Small intestine (tissue), 7 donors: ENCODE measurements at regions not wholly inside any gene's neighbourhood (a gene's known extent, or its start where the extent isn't known, plus 50 kb on each side); places are given as distances from the start of the nearest gene placed in this dataset.

Source experiments
- DNase-seq, 2 donors: peaks; one replicate each; pipeline versions ENCODE4 v3.0.0 to v3.0.0-alpha.2; 2013
- FAIRE-seq: peaks from 2 replicates; lab custom pipeline; 2012; peaks lifted over from hg19 to GRCh38; lab: Jason Lieb, UNC
- H3K27ac ChIP-seq, 3 donors: one replicate each; pipeline ENCODE4 v1.5.1; 2013; ENCODE audit warnings: low read length in 2 of 3, mild to moderate bottlenecking in 2 of 3, control low read depth in 1 of 3, inconsistent platforms in 1 of 3, low read depth in 1 of 3, moderate library complexity in 1 of 3
- H3K27me3 ChIP-seq, 3 donors: one replicate each; pipeline ENCODE4 v1.6.1; 2013; ENCODE audit warnings: low read length in 3 of 3, inconsistent platforms in 1 of 3; ENCODE audit not compliant: control insufficient read depth in 3 of 3, insufficient read depth in 3 of 3
- H3K36me3 ChIP-seq, 3 donors: one replicate each; pipeline ENCODE4 v1.6.1; 2013; ENCODE audit warnings: low read length in 3 of 3, inconsistent platforms in 1 of 3, low read depth in 1 of 3, mild to moderate bottlenecking in 1 of 3, moderate library complexity in 1 of 3; ENCODE audit not compliant: control insufficient read depth in 3 of 3, insufficient read depth in 2 of 3
- H3K4me1 ChIP-seq, 3 donors: one replicate each; pipeline ENCODE4 v1.6.1; 2013; ENCODE audit warnings: low read length in 2 of 3, inconsistent platforms in 1 of 3, low read depth in 1 of 3, mild to moderate bottlenecking in 1 of 3, moderate library complexity in 1 of 3; ENCODE audit not compliant: control insufficient read depth in 3 of 3, insufficient read depth in 2 of 3
- H3K4me3 ChIP-seq, 3 donors: one replicate each; pipeline ENCODE4 v1.5.1; 2013; ENCODE audit warnings: low read length in 3 of 3, control low read depth in 1 of 3, inconsistent platforms in 1 of 3, low read depth in 1 of 3, mild to moderate bottlenecking in 1 of 3, moderate library complexity in 1 of 3
- H3K9me3 ChIP-seq, 2 donors: one replicate each; pipeline ENCODE4 v1.6.1; 2013; ENCODE audit warnings: low read depth in 1 of 2, low read length in 1 of 2; ENCODE audit not compliant: control insufficient read depth in 2 of 2, insufficient read depth in 1 of 2
- WGBS, 3 donors: extraction: QIAGEN DNeasy Blood & Tissue Kit; methylation state at CpG; one replicate each; pipeline ENCODE4 v1.1.7; 2013; 5-methylcytosine and 5-hydroxymethylcytosine counted together
- donor health status: healthy with polysubstance abuse.
- donor health status: control.
- donor health status: control.
- donor health status: Bipolar disorder and iron deficiency.
- donor health status: healthy.

DNA sequence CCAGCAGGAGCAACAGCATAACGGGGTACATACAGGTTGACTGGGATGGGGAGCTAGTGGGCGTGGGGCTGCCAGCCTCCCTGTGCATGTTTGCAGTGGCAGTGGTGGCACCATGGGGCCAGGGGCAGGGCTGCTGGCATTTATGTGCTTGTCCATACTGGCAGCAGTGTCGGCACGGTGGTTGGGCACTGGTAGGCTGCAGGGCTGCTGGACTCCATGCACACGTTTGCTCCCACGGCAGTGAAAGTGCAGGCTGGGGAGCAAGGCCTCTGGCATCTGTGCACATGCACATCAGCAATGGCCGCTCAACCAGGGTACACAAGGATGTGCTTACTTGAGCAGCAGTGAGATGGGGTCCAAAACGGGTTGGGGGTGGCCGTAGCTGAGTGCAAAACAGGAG is 159.5 kb upstream of the KHDRBS2 start:
- 78 to 85% (median 79%) methylated on average over 9 of the region's 9 CpGs for WGBS, 3 donors
- FAIRE-seq: no peak
- no peaks in the 10 kb centered on the region for H3K27me3 ChIP-seq
- no peaks in the 10 kb centered on the region for H3K4me1 ChIP-seq
- H3K27ac ChIP-seq: no peak overlapping the region
- peaks cover 0 to 3% of the 10 kb centered on the region in 2 donors for H3K9me3 ChIP-seq
- H3K4me3 ChIP-seq: no peak overlapping the region
- no peak for DNase-seq
- H3K36me3 ChIP-seq: no peaks in the 10 kb centered on the region

DNA sequence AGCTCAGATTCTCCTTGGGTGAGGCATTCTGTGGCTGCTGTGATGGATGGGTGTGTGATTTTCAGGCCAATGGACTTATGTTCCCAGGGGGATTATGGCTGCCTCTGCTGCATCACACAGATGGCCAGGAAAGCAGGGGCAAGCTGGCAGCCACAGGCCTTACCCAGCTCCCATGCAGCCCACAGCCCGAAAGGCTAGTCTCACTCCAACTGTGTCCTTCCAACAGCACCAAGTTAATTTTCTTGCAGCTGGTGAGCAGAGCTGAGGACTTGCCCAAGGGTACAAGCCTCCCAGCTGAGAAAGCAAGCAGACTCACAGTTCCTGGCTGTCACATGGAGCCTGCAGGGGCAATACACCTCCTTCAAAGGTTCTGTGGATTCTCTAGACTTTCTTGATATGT is 155.2 kb upstream of the KHDRBS2 start:
- no peaks in the 10 kb centered on the region for H3K4me1 ChIP-seq
- no peak overlapping the region for H3K27ac ChIP-seq
- no peak overlapping the region for H3K4me3 ChIP-seq
- H3K27me3 ChIP-seq: no peaks in the 10 kb centered on the region
- no peaks in the 10 kb centered on the region for H3K36me3 ChIP-seq
- DNase-seq (no peak), FAIRE-seq (no peak)
- 92 to 95% (median 92%) methylated on average over 1 of the region's 1 CpG for WGBS, 3 donors
- H3K9me3 ChIP-seq: peaks cover 0 to 3% of the 10 kb centered on the region in 2 donors

GRCh38 chr6:62429781-62430180 is 143.8 kb upstream of the KHDRBS2 start:
- no peak overlapping the region for H3K4me3 ChIP-seq
- 73 to 82% (median 80%) methylated on average over 5 of the region's 5 CpGs for WGBS, 3 donors
- H3K36me3 ChIP-seq: no peaks in the 10 kb centered on the region
- DNase-seq: no peak
- FAIRE-seq: no peak
- no peak overlapping the region for H3K27ac ChIP-seq
- H3K27me3 ChIP-seq: no peaks in the 10 kb centered on the region
- H3K4me1 ChIP-seq: no peaks in the 10 kb centered on the region
- no peaks in the 10 kb centered on the region for H3K9me3 ChIP-seq

- WGBS, 3 donors: 64 to 77% (median 65%) methylated on average over 6 of the region's 6 CpGs
- Histone ChIP-seq H3K27ac (no peak overlapping the region), H3K36me3 (no peaks in the 10 kb centered on the region), H3K9me3 (no peaks in the 10 kb centered on the region), H3K27me3 (no peaks in the 10 kb centered on the region), H3K4me1 (no peaks in the 10 kb centered on the region), H3K4me3 (no peak overlapping the region)
- no peak for DNase-seq
- no peak for FAIRE-seq
Observed at GRCh38 chr6:62400521-62401259, 114.7 kb upstream of the KHDRBS2 start.

GRCh38 chr6:62393608-62394007 is 107.6 kb upstream of the KHDRBS2 start:
- DNase-seq (no peak), FAIRE-seq (no peak)
- Histone ChIP-seq H3K4me3 (no peak overlapping the region), H3K36me3 (no peaks in the 10 kb centered on the region), H3K4me1 (no peaks in the 10 kb centered on the region), H3K9me3 (no peaks in the 10 kb centered on the region), H3K27ac (no peak overlapping the region), H3K27me3 (no peaks in the 10 kb centered on the region)
- 74 to 85% (median 78%) methylated on average over 3 of the region's 3 CpGs for WGBS, 3 donors

DNA sequence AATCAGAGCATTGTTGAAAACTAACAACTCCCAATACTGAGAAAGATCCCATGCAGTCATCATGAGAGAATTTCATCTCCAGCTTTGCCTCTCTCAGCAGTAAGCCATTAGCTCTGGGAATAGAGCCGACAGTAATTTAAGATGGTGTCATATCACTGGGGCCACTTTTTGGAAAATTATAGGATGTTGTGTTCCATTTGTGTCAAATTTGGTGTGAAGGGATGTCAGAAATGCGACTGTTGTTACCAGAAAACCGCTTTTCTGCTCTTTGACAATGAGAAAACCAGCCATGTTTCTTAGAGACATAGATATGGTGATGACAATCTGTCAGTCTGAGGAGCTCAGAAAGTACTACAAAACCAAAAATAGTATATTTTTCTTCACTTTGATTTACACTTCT is 106.3 kb upstream of the KHDRBS2 start:
- H3K9me3 ChIP-seq: no peaks in the 10 kb centered on the region
- no peaks in the 10 kb centered on the region for H3K4me1 ChIP-seq
- FAIRE-seq (no peak), DNase-seq (no peak)
- no peaks in the 10 kb centered on the region for H3K36me3 ChIP-seq
- no peak overlapping the region for H3K4me3 ChIP-seq
- no peak overlapping the region for H3K27ac ChIP-seq
- no peaks in the 10 kb centered on the region for H3K27me3 ChIP-seq
- WGBS, 3 donors: 47 to 63% (median 57%) methylated on average over 3 of the region's 3 CpGs

GRCh38 chr6:62391358-62391757 is 105.3 kb upstream of the KHDRBS2 start:
- WGBS, 3 donors: 75 to 86% (median 85%) methylated on average over 2 of the region's 2 CpGs
- no peaks in the 10 kb centered on the region for H3K36me3 ChIP-seq
- no peaks in the 10 kb centered on the region for H3K9me3 ChIP-seq
- no peak overlapping the region for H3K27ac ChIP-seq
- FAIRE-seq: no peak
- no peak overlapping the region for H3K4me3 ChIP-seq
- no peaks in the 10 kb centered on the region for H3K4me1 ChIP-seq
- no peaks in the 10 kb centered on the region for H3K27me3 ChIP-seq
- no peak for DNase-seq

- Histone ChIP-seq H3K4me3 (no peak overlapping the region), H3K36me3 (no peaks in the 10 kb centered on the region), H3K9me3 (no peaks in the 10 kb centered on the region), H3K27ac (no peak overlapping the region), H3K27me3 (no peaks in the 10 kb centered on the region), H3K4me1 (no peaks in the 10 kb centered on the region)
- DNase-seq (no peak), FAIRE-seq (no peak)
Observed at GRCh38 chr6:62390401-62390800, 104.4 kb upstream of the KHDRBS2 start.
